ENCODE measurements at regions not wholly inside any gene's neighbourhood (a gene's known extent, or its start where the extent isn't known, plus 50 kb on each side); places are given as distances from the start of the nearest gene placed in this dataset.

GRCh38 chr17:17420561-17421269 lies 56.1 kb upstream of the MED9 start:
- TF ChIP-seq CREB5 (CRISPR knock-in tag; IDR thresholded peaks at IDR 0.05; ENCODE audit: low read depth) (no peak), RARB (CRISPR knock-in tag; IDR thresholded peaks at IDR 0.05) (no peak), GLIS3 (CRISPR knock-in tag; IDR thresholded peaks at IDR 0.05) (no peak), TSHZ2 (CRISPR knock-in tag; IDR thresholded peaks at IDR 0.05) (no peak), ISL1 (CRISPR knock-in tag; IDR thresholded peaks at IDR 0.05) (no peak), BACH2 (CRISPR knock-in tag; IDR thresholded peaks at IDR 0.05; ENCODE audit: borderline replicate concordance) (no peak), PPARA (CRISPR knock-in tag; IDR thresholded peaks at IDR 0.05; ENCODE audit: borderline replicate concordance) (no peak)
